OCI-LY1 (cell line): ENCODE measurements at regions not wholly inside any gene's neighbourhood (a gene's known extent, or its start where the extent isn't known, plus 50 kb on each side); places are given as distances from the start of the nearest gene placed in this dataset.

Experiments
- H2AFZ ChIP-seq: fragments of 200-600 bp; sonication (generic), shearing (Covaris generic); 2 replicates; pipeline ENCODE4 v1.6.0; 2014; ENCODE audit warnings: antibody characterized with exemption, mild to moderate bottlenecking, low read length
- H3F3A ChIP-seq: fragments of 200-600 bp; sonication (generic), shearing (Covaris generic); 2 replicates; pipeline ENCODE4 v1.6.0; 2014; ENCODE audit warnings: mild to moderate bottlenecking, antibody characterized with exemption, low read length, moderate library complexity; ENCODE audit not compliant: insufficient read depth
- H3K27ac ChIP-seq: fragments of 200-600 bp; sonication (generic); 2 replicates; pipeline ENCODE4 v1.5.1; 2014; ENCODE audit warnings: low read length, mixed run types, mild to moderate bottlenecking, low read depth; ENCODE audit not compliant: poor library complexity, severe bottlenecking
- H3K27me3 ChIP-seq: fragments of 200-600 bp; sonication (generic); 2 replicates; pipeline ENCODE4 v1.6.0; 2014; ENCODE audit warnings: antibody characterized with exemption, mild to moderate bottlenecking, low read length, moderate library complexity; ENCODE audit not compliant: insufficient read depth
- H3K36me3 ChIP-seq: fragments of 200-600 bp; sonication (generic); 2 replicates; pipeline ENCODE4 v1.6.1; 2014; ENCODE audit warnings: mild to moderate bottlenecking, antibody characterized with exemption, low read length, moderate library complexity, mixed read lengths; ENCODE audit not compliant: insufficient read depth
- H3K4me1 ChIP-seq: fragments of 200-600 bp; sonication (generic); 2 replicates; pipeline ENCODE4 v1.5.1; 2014; ENCODE audit warnings: mild to moderate bottlenecking, low read length, moderate library complexity; ENCODE audit not compliant: insufficient read depth, severe bottlenecking
- H3K4me2 ChIP-seq: fragments of 200-600 bp; sonication (generic), shearing (Covaris generic); 2 replicates; pipeline ENCODE4 v1.6.1; 2014; ENCODE audit warnings: low read length
- H3K4me3 ChIP-seq: fragments of 200-600 bp; sonication (generic); 2 replicates; pipeline ENCODE4 v1.5.1; 2014; ENCODE audit warnings: low read length, low read depth, mild to moderate bottlenecking, mixed read lengths; ENCODE audit not compliant: poor library complexity, severe bottlenecking
- H3K79me2 ChIP-seq: fragments of 200-600 bp; shearing (Covaris generic); 2 replicates; pipeline ENCODE4 v1.6.1; 2016; ENCODE audit warnings: mixed run types, low read length, mixed read lengths; ENCODE audit not compliant: insufficient read depth
- H3K9ac ChIP-seq: fragments of 200-600 bp; sonication (generic), shearing (Covaris generic); 2 replicates; pipeline ENCODE4 v1.6.1; 2014; ENCODE audit warnings: mild to moderate bottlenecking, low read length, mixed read lengths
- H3K9me2 ChIP-seq: fragments of 200-600 bp; sonication (generic), shearing (Covaris generic); 2 replicates; pipeline ENCODE4 v1.6.1; 2014; ENCODE audit warnings: low read depth, mild to moderate bottlenecking, low read length, mixed read lengths
- H3K9me3 ChIP-seq: fragments of 200-600 bp; shearing (Covaris generic); 2 replicates; pipeline ENCODE4 v1.6.1; 2014; ENCODE audit warnings: low read length, mixed read lengths
- H4K20me1 ChIP-seq: fragments of 200-600 bp; sonication (generic), shearing (Covaris generic); 2 replicates; pipeline ENCODE4 v1.6.0; 2016; ENCODE audit warnings: mild to moderate bottlenecking, low read length; ENCODE audit not compliant: insufficient read depth
- EZH2 ChIP-seq: fragments of 200-600 bp; sonication (generic), shearing (Covaris generic); IDR thresholded peaks from 2 replicates; pipeline ENCODE4 v1.8.0; 2017; ENCODE audit warnings: borderline replicate concordance, mixed run types, mild to moderate bottlenecking, antibody characterized with exemption, low read length, moderate library complexity, mixed read lengths
- TF ChIP-seq, protein P1 (sequence below): fragments of 200-600 bp; sonication (generic), shearing (Covaris generic); IDR thresholded peaks from 2 replicates; pipeline ENCODE4 v1.5.1; 2017; ENCODE audit warnings: mild to moderate bottlenecking, antibody characterized with exemption, low read length, moderate library complexity, mixed read lengths

DNA sequence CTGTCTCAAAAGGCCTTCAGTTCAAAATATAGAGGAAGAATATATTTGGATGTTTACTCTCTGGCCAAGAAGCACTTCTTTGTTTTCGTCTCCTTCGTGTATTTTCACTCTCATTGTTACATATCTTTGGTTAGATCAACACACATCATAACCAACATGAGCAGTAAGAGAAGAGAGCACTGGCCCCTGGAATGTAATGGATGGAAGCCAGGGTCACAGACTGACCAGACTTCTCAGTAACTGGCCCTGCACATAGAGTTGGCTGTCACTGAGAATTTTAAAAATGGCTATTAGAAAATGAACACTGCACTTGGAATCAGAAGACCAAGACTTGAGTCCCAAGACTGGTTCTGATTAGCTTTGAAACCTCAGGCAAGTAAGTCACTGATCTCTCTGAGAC is 215.9 kb upstream of the RRP15 start:
- no peak for TF ChIP-seq EZH2
- TF ChIP-seq, protein P1, sequence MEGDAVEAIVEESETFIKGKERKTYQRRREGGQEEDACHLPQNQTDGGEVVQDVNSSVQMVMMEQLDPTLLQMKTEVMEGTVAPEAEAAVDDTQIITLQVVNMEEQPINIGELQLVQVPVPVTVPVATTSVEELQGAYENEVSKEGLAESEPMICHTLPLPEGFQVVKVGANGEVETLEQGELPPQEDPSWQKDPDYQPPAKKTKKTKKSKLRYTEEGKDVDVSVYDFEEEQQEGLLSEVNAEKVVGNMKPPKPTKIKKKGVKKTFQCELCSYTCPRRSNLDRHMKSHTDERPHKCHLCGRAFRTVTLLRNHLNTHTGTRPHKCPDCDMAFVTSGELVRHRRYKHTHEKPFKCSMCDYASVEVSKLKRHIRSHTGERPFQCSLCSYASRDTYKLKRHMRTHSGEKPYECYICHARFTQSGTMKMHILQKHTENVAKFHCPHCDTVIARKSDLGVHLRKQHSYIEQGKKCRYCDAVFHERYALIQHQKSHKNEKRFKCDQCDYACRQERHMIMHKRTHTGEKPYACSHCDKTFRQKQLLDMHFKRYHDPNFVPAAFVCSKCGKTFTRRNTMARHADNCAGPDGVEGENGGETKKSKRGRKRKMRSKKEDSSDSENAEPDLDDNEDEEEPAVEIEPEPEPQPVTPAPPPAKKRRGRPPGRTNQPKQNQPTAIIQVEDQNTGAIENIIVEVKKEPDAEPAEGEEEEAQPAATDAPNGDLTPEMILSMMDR, result no peak
- Histone ChIP-seq H2AFZ (no peak overlapping the region), H3K9me2 (no peaks in the 10 kb centered on the region), H3K4me1 (no peaks in the 10 kb centered on the region), H3K79me2 (no peaks in the 10 kb centered on the region), H3K4me2 (no peak overlapping the region), H3K36me3 (no peaks in the 10 kb centered on the region), H3K27me3 (no peaks in the 10 kb centered on the region), H3K27ac (no peak overlapping the region), H3K9ac (no peak overlapping the region), H3F3A (no peaks in the 10 kb centered on the region), H3K9me3 (no peaks in the 10 kb centered on the region), H4K20me1 (no peaks in the 10 kb centered on the region), H3K4me3 (no peak overlapping the region)

DNA sequence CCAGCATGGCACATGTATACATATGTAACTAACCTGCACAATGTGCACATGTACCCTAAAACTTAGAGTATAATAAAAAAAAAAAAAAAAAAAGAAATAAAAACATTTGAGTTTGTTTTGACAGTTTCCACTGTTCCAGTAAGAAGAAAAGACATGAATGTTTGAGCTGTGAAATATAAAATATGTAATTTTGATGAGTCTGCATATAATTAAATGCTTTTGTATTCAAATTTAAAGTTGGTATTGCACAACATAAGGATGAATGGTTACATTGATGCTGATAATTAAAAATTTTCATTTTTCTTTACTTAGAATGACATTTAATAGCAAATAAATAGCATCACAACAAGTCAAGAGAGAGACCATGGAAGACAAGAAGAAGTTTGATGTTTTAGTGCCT is 212.0 kb upstream of the RRP15 start:
- Histone ChIP-seq H3K79me2 (no peaks in the 10 kb centered on the region), H3K27ac (no peak overlapping the region), H3K4me3 (no peak overlapping the region), H3F3A (no peaks in the 10 kb centered on the region), H3K9me2 (no peaks in the 10 kb centered on the region), H2AFZ (no peak overlapping the region), H3K4me2 (no peak overlapping the region), H3K9ac (no peak overlapping the region), H3K36me3 (no peaks in the 10 kb centered on the region), H4K20me1 (no peaks in the 10 kb centered on the region), H3K27me3 (no peaks in the 10 kb centered on the region), H3K4me1 (no peaks in the 10 kb centered on the region), H3K9me3 (no peaks in the 10 kb centered on the region)
- no peak for TF ChIP-seq EZH2
- TF ChIP-seq, protein P1, result no peak

DNA sequence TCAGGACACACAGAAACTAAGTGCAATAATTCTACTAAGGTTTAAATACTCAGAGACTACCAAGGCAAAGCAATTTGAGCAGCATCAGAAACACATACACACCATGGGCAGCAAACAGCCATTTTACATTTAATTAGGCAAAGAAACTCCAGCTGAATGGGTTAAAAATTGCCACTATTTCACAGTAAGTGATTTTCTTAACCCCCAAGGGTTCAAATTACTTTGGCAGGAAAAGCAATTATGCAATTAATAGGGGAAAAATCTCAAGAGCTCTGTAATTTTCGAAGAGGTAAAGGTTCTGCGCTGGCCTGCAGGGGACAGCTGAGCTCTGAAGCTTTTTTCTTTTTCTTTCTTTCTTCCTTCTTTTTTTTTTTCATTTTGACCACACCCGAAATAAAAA is 206.2 kb upstream of the RRP15 start:
- TF ChIP-seq, protein P1, result no peak
- TF ChIP-seq EZH2, result no peak
- no peaks in the 10 kb centered on the region for H3K27me3 ChIP-seq
- H2AFZ ChIP-seq, result no peak overlapping the region
- H4K20me1 ChIP-seq, result no peaks in the 10 kb centered on the region
- H3K9me2 ChIP-seq, result no peaks in the 10 kb centered on the region
- no peak overlapping the region for H3K4me2 ChIP-seq
- no peaks in the 10 kb centered on the region for H3K36me3 ChIP-seq
- H3K27ac ChIP-seq, result no peak overlapping the region
- H3K9me3 ChIP-seq, result no peaks in the 10 kb centered on the region
- no peaks in the 10 kb centered on the region for H3K79me2 ChIP-seq
- H3K9ac ChIP-seq, result no peak overlapping the region
- no peaks in the 10 kb centered on the region for H3F3A ChIP-seq
- H3K4me1 ChIP-seq, result no peaks in the 10 kb centered on the region
- no peak overlapping the region for H3K4me3 ChIP-seq
